ENCODE measurements at regions not wholly inside any gene's neighbourhood (a gene's known extent, or its start where the extent isn't known, plus 50 kb on each side); places are given as distances from the start of the nearest gene placed in this dataset.

DNA sequence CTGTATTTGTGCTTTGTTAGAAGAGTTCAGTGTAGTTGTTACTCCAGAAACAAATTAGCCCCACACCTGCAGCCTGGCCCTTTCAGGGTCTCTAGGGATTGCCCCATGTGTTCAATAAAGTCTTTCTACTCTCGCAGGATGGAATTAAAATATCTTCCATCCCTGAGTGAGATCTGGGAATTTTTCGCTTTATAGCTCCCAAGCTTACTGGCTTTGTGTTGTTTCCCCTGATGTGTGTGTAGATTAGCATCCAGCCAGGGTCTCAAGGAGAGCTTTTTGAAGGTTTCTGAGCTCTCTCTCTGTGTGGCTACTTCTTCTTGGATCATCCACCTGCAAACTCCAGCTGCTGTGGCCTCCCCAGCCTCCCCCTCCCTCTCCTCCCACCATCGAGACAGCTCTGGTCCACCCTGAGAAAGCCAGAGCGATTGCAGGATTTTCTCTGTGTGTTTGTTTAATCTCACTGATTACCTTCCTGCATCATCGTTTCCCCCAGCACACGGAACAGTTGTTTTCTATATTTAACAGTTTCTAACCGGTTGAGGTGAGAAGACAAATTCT is 553.5 kb downstream of the TBC1D22A start:
- no peak for DNase-seq (ENCODE audit: low spot score)
- TF ChIP-seq, protein P1, sequence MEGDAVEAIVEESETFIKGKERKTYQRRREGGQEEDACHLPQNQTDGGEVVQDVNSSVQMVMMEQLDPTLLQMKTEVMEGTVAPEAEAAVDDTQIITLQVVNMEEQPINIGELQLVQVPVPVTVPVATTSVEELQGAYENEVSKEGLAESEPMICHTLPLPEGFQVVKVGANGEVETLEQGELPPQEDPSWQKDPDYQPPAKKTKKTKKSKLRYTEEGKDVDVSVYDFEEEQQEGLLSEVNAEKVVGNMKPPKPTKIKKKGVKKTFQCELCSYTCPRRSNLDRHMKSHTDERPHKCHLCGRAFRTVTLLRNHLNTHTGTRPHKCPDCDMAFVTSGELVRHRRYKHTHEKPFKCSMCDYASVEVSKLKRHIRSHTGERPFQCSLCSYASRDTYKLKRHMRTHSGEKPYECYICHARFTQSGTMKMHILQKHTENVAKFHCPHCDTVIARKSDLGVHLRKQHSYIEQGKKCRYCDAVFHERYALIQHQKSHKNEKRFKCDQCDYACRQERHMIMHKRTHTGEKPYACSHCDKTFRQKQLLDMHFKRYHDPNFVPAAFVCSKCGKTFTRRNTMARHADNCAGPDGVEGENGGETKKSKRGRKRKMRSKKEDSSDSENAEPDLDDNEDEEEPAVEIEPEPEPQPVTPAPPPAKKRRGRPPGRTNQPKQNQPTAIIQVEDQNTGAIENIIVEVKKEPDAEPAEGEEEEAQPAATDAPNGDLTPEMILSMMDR (IDR thresholded peaks at IDR 0.05; ENCODE audit: extremely low read depth, missing control alignments): no peak

DNA sequence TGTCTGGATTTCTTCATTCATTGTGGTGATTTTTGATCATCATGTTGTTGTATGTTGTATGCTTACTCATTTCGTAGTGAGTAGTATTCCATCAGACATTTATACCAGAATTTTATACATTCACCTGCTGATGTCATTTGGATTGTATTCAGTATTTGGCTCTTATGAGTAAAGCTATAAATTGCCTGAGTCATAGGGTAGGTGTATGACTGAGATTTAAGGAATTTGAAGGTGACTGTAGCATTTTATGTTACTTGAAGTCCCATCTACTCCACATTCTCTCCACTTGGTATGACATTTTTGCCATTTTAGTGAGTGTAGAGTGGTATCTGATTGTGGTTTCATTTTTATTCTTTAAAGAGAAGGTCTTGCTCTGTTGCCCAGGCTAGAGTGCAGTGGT is 548.2 kb downstream of the TBC1D22A start:
- TF ChIP-seq, protein P1 (IDR thresholded peaks at IDR 0.05; ENCODE audit: extremely low read depth, missing control alignments): no peak
- DNase-seq (ENCODE audit: low spot score): no peak

DNA sequence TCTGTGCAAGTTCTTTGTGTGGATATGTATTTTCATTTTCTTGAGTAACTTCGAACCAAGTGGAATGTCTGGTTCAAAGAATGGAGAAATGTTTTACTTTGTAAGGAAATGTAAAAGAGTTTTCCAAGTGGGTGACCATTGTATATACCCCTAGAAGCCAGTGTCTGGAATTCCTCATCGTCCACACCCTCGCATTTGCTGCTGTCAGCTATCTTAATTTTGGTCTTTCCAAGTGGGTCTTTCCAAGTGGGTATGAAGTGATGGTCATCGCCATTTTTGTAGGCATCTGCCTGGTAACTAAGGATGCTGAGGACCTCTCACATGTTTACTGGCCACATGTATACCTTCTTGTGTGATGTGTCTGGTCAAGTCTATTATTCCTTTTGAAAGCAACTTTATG is 547.5 kb downstream of the TBC1D22A start:
- no peak for DNase-seq (ENCODE audit: low spot score)
- TF ChIP-seq, protein P1 (IDR thresholded peaks at IDR 0.05; ENCODE audit: extremely low read depth, missing control alignments): no peak

DNA sequence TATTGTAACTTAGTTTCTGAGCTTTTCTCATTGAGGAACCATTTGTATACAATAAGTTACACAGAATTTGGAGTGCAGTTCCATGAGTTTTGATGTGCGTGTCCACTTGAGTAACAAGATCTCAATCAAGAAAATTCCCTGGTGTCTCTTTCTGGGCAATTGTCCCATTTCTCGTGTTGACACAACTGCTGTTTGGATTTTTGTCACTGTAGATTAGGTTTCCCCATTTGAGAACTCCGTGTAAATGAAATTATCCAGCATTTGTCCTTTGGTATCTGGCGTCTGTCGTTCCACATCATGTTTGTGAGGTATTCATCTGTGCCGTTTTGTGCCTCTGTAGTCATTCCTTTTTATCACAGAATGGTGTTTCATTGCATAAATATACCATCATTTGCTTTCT is 547.0 kb downstream of the TBC1D22A start:
- TF ChIP-seq, protein P1 (IDR thresholded peaks at IDR 0.05; ENCODE audit: extremely low read depth, missing control alignments): no peak
- DNase-seq (ENCODE audit: low spot score): no peak

DNA sequence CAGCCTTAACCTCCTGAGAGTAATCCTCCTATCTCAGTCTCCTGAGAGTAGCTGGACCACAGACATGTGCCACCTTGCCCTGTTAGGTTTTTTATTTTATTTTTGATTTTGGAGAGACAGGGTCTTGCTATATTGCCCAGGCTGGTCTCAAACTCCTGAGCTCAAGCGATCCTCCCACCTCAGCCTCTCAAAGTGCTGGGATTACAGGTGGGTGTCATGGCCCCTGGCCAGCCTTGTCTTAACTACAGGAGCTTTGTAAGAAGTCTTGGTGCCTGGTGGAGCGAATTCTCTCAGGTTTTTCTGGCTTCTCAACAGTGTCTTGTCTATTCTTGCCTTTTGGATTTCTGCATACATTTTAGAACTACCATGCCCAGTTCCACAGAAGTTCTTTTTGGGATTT is 546.4 kb downstream of the TBC1D22A start:
- TF ChIP-seq, protein P1 (IDR thresholded peaks at IDR 0.05; ENCODE audit: extremely low read depth, missing control alignments): no peak
- no peak for DNase-seq (ENCODE audit: low spot score)

DNA sequence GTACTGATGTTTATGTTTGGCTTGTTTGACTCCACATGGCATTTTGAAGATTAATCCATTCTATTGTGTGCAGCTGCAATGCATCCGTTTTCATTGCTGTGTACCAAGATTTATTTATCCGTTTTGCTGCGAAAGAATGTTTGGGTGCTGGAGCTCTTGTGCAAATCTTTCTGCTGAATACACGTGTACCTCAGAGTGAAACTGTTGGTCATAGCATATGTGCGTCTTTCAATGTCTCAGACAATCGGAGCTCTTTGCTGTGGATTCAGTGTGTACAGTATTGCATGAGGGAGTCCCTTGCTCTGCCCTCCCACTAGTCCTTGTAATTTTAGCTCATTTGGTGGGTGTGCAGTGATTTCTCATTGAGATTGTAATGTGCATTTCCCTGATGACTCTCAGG is 545.4 kb downstream of the TBC1D22A start:
- DNase-seq (ENCODE audit: low spot score): no peak
- TF ChIP-seq, protein P1 (IDR thresholded peaks at IDR 0.05; ENCODE audit: extremely low read depth, missing control alignments): no peak

DNA sequence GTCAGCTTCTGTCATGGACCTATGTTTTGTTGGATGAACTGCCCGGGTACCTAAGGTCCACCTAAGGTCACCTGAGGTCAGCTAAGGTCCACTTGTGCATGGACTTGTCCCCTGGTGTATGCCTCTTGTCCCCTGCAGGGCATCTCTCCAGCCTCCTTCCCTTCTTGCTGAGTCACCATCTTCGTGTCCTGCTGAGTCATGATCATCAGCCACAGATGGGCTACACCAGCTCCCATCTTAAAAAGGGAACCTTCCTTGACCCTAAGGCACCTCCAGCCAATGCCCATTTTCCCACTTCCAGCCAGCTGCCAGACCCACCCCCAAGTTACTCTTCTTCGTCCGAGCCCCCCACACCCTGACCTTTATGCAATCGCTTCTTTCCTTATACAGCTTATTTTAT is 544.9 kb downstream of the TBC1D22A start:
- TF ChIP-seq, protein P1 (IDR thresholded peaks at IDR 0.05; ENCODE audit: extremely low read depth, missing control alignments): no peak
- DNase-seq (ENCODE audit: low spot score): no peak

Measured in GM20000 (cell line).